GM19099 (cell line): ENCODE measurements at regions not wholly inside any gene's neighbourhood (a gene's known extent, or its start where the extent isn't known, plus 50 kb on each side); places are given as distances from the start of the nearest gene placed in this dataset.

Experiments used
- POLR2A ChIP-seq: IDR thresholded peaks from 3 replicates; pipeline ENCODE4 v1.6.1; 2011; ENCODE audit warnings: low read depth; ENCODE audit not compliant: insufficient read length; ENCODE audit errors: extremely low read depth

GRCh38 chr5:8238080-8238479 lies 369.1 kb downstream of the MTRR start:
- TF ChIP-seq POLR2A: no peak

- no peak for TF ChIP-seq POLR2A
Observed at GRCh38 chr5:8239198-8239597, 370.2 kb downstream of the MTRR start.

GRCh38 chr5:8239646-8240045 lies 370.7 kb downstream of the MTRR start:
- no peak for TF ChIP-seq POLR2A

- no peak for TF ChIP-seq POLR2A
Observed at GRCh38 chr5:8241076-8241475, 372.1 kb downstream of the MTRR start.

- TF ChIP-seq POLR2A: no peak
Observed at GRCh38 chr5:8241558-8241957, 372.6 kb downstream of the MTRR start.

- TF ChIP-seq POLR2A: no peak
Observed at GRCh38 chr5:8247049-8247899, 378.3 kb downstream of the MTRR start.

- TF ChIP-seq POLR2A: no peak
Observed at GRCh38 chr5:8253376-8253775, 384.4 kb downstream of the MTRR start.

GRCh38 chr5:8254674-8255073 lies 385.7 kb downstream of the MTRR start:
- TF ChIP-seq POLR2A: no peak

- TF ChIP-seq POLR2A: no peak
Observed at GRCh38 chr5:8258801-8259200, 389.9 kb downstream of the MTRR start.

GRCh38 chr5:8270246-8270645 lies 401.3 kb downstream of the MTRR start:
- TF ChIP-seq POLR2A: no peak

- TF ChIP-seq POLR2A: no peak
Observed at GRCh38 chr5:8280711-8281363, 411.9 kb downstream of the MTRR start.

- no peak for TF ChIP-seq POLR2A
Observed at GRCh38 chr5:8288334-8288733, 419.4 kb downstream of the MTRR start.

GRCh38 chr5:8288897-8289516 lies 420.1 kb downstream of the MTRR start:
- TF ChIP-seq POLR2A: no peak

GRCh38 chr5:8289779-8290178 lies 420.8 kb downstream of the MTRR start:
- TF ChIP-seq POLR2A: no peak

GRCh38 chr5:8290721-8291120 lies 421.8 kb downstream of the MTRR start:
- no peak for TF ChIP-seq POLR2A

GRCh38 chr5:8291641-8292040 lies 422.7 kb downstream of the MTRR start:
- TF ChIP-seq POLR2A: no peak
